ENCODE measurements at regions not wholly inside any gene's neighbourhood (a gene's known extent, or its start where the extent isn't known, plus 50 kb on each side); places are given as distances from the start of the nearest gene placed in this dataset.
"Not testable (repeated sequence)": the region's sequence is repeated elsewhere in the genome, so short reads cannot be mapped to it uniquely, and the experiment has no call there.

GRCh38 chr2:2896011-2896410, 481.6 kb downstream of the EIPR1 start:
- WGBS, 2 donors, result 90% methylated on average over 5 of the region's 5 CpGs
- no peak for DNase-seq
- no peaks in the 10 kb centered on the region for H3K36me3 ChIP-seq
- H3K27ac ChIP-seq, result no peak overlapping the region
- H3K4me1 ChIP-seq, result no peaks in the 10 kb centered on the region
- intact Hi-C loops (cut with DNase I), result no loop called here
- H3K4me3 ChIP-seq, result no peak overlapping the region
- no peaks in the 10 kb centered on the region for H3K9me3 ChIP-seq
- H3K27me3 ChIP-seq, result no peaks in the 10 kb centered on the region
- TF ChIP-seq, protein P1, sequence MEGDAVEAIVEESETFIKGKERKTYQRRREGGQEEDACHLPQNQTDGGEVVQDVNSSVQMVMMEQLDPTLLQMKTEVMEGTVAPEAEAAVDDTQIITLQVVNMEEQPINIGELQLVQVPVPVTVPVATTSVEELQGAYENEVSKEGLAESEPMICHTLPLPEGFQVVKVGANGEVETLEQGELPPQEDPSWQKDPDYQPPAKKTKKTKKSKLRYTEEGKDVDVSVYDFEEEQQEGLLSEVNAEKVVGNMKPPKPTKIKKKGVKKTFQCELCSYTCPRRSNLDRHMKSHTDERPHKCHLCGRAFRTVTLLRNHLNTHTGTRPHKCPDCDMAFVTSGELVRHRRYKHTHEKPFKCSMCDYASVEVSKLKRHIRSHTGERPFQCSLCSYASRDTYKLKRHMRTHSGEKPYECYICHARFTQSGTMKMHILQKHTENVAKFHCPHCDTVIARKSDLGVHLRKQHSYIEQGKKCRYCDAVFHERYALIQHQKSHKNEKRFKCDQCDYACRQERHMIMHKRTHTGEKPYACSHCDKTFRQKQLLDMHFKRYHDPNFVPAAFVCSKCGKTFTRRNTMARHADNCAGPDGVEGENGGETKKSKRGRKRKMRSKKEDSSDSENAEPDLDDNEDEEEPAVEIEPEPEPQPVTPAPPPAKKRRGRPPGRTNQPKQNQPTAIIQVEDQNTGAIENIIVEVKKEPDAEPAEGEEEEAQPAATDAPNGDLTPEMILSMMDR (IDR thresholded peaks at IDR 0.05), result no peak
- TF ChIP-seq POLR2AphosphoS5 (IDR thresholded peaks at IDR 0.05), result no peak
- TF ChIP-seq EP300 (IDR thresholded peaks at IDR 0.05), result no peak
- no peak for TF ChIP-seq POLR2A (IDR thresholded peaks at IDR 0.05)

GRCh38 chr2:2894011-2894410, 483.6 kb downstream of the EIPR1 start:
- H3K27me3 ChIP-seq; H3K4me3 ChIP-seq; H3K27ac ChIP-seq; H3K4me1 ChIP-seq; intact Hi-C loops (cut with DNase I); H3K36me3 ChIP-seq; H3K9me3 ChIP-seq; DNase-seq: not testable (repeated sequence)
- 86% methylated on average over 19 of the region's 19 CpGs for WGBS, 2 donors

GRCh38 chr2:2892892-2893291, 484.7 kb downstream of the EIPR1 start:
- WGBS, 2 donors, result 90 to 91% methylated on average over 7 of the region's 7 CpGs
- H3K4me3 ChIP-seq, result no peak overlapping the region
- no peaks in the 10 kb centered on the region for H3K36me3 ChIP-seq
- no peaks in the 10 kb centered on the region for H3K9me3 ChIP-seq
- no peak for DNase-seq
- H3K4me1 ChIP-seq, result no peaks in the 10 kb centered on the region
- H3K27ac ChIP-seq, result no peak overlapping the region
- no peaks in the 10 kb centered on the region for H3K27me3 ChIP-seq
- TF ChIP-seq, protein P1 (IDR thresholded peaks at IDR 0.05), result no peak
- TF ChIP-seq POLR2A (IDR thresholded peaks at IDR 0.05) (no peak), EP300 (IDR thresholded peaks at IDR 0.05) (no peak), POLR2AphosphoS5 (IDR thresholded peaks at IDR 0.05) (no peak)
- intact Hi-C loops (cut with DNase I), result no loop called here

GRCh38 chr2:2892378-2892777, 485.2 kb downstream of the EIPR1 start:
- H3K4me1 ChIP-seq, result no peaks in the 10 kb centered on the region
- H3K36me3 ChIP-seq, result no peaks in the 10 kb centered on the region
- H3K27ac ChIP-seq, result no peak overlapping the region
- H3K27me3 ChIP-seq, result no peaks in the 10 kb centered on the region
- DNase-seq, result no peak
- WGBS, 2 donors, result 84 to 91% methylated on average over 10 of the region's 10 CpGs
- intact Hi-C loops (cut with DNase I), result no loop called here
- TF ChIP-seq POLR2A (IDR thresholded peaks at IDR 0.05) (no peak), EP300 (IDR thresholded peaks at IDR 0.05) (no peak), POLR2AphosphoS5 (IDR thresholded peaks at IDR 0.05) (no peak)
- TF ChIP-seq, protein P1 (IDR thresholded peaks at IDR 0.05), result no peak
- H3K4me3 ChIP-seq, result no peak overlapping the region
- H3K9me3 ChIP-seq, result no peaks in the 10 kb centered on the region

- Histone ChIP-seq H3K9me3 (no peaks in the 10 kb centered on the region), H3K27me3 (no peaks in the 10 kb centered on the region), H3K27ac (no peak overlapping the region), H3K4me1 (no peaks in the 10 kb centered on the region), H3K4me3 (no peak overlapping the region), H3K36me3 (no peaks in the 10 kb centered on the region)
- no peak for DNase-seq
- intact Hi-C loops (cut with DNase I), result no loop called here
- TF ChIP-seq EP300 (IDR thresholded peaks at IDR 0.05) (no peak), POLR2A (IDR thresholded peaks at IDR 0.05) (no peak), POLR2AphosphoS5 (IDR thresholded peaks at IDR 0.05) (no peak)
- TF ChIP-seq, protein P1 (IDR thresholded peaks at IDR 0.05), result no peak
- 78 to 79% methylated on average over 6 of the region's 6 CpGs for WGBS, 2 donors
These were observed 486.7 kb downstream of the EIPR1 start for GRCh38 chr2:2890901-2891300.

Data from sigmoid colon (tissue), 6 donors.